HG02938 (cell line): ENCODE measurements at regions not wholly inside any gene's neighbourhood (a gene's known extent, or its start where the extent isn't known, plus 50 kb on each side); places are given as distances from the start of the nearest gene placed in this dataset.

Source experiments
- ATAC-seq: cut with Tn5 transposase; IDR thresholded peaks from one replicate; pipeline ENCODE4 v1.9.1; 2021; ENCODE audit warnings: mild to moderate bottlenecking, moderate library complexity; ENCODE audit not compliant: unreplicated experiment

GRCh38 chr6:11926594-11927407 lies 85.3 kb upstream of the HIVEP1 start:
- no peak for ATAC-seq

- no peak for ATAC-seq
Measured at GRCh38 chr6:11925805-11926204, 86.3 kb upstream of the HIVEP1 start.

GRCh38 chr6:11923621-11924020 lies 88.5 kb upstream of the HIVEP1 start:
- ATAC-seq, result no peak

GRCh38 chr6:11922901-11923300 lies 89.2 kb upstream of the HIVEP1 start:
- no peak for ATAC-seq

GRCh38 chr6:11921751-11922150 lies 90.4 kb upstream of the HIVEP1 start:
- no peak for ATAC-seq

- no peak for ATAC-seq
Measured at GRCh38 chr6:11921017-11921438, 91.1 kb upstream of the HIVEP1 start.

GRCh38 chr6:11920566-11920965 lies 91.5 kb upstream of the HIVEP1 start:
- no peak for ATAC-seq

- ATAC-seq, result no peak
Measured at GRCh38 chr6:11919771-11920440, 92.2 kb upstream of the HIVEP1 start.

GRCh38 chr6:11918739-11919605 lies 93.1 kb upstream of the HIVEP1 start:
- ATAC-seq, result no peak

- ATAC-seq, result no peak
Measured at GRCh38 chr6:11917951-11918738, 94.0 kb upstream of the HIVEP1 start.

- no peak for ATAC-seq
Measured at GRCh38 chr6:11912420-11912819, 99.7 kb upstream of the HIVEP1 start.

- no peak for ATAC-seq
Measured at GRCh38 chr6:11911538-11911937, 100.6 kb upstream of the HIVEP1 start.

- ATAC-seq, result no peak
Measured at GRCh38 chr6:11909696-11910132, 102.4 kb upstream of the HIVEP1 start.

GRCh38 chr6:11908436-11909105 lies 103.5 kb upstream of the HIVEP1 start:
- ATAC-seq, result no peak

- no peak for ATAC-seq
Measured at GRCh38 chr6:11903645-11904044, 108.5 kb upstream of the HIVEP1 start.

GRCh38 chr6:11902527-11902926 lies 109.6 kb upstream of the HIVEP1 start:
- no peak for ATAC-seq

- ATAC-seq, result no peak
Measured at GRCh38 chr6:11900662-11901598, 111.2 kb upstream of the HIVEP1 start.

GRCh38 chr6:11899645-11900044 lies 112.5 kb upstream of the HIVEP1 start:
- ATAC-seq, result no peak

GRCh38 chr6:11894212-11894611 lies 115.6 kb upstream of the ADTRP start:
- ATAC-seq, result no peak
